GM12892 (cell line): ENCODE measurements at regions not wholly inside any gene's neighbourhood (a gene's known extent, or its start where the extent isn't known, plus 50 kb on each side); places are given as distances from the start of the nearest gene placed in this dataset.

ENCODE experiments used
- POLR2A ChIP-seq: IDR thresholded peaks from 2 replicates; pipeline ENCODE4 v1.6.1; 2011; ENCODE audit warnings: low read depth, low read length, control low read depth
- POLR2AphosphoS5 ChIP-seq: IDR thresholded peaks from 2 replicates; pipeline ENCODE4 v1.6.1; 2011; ENCODE audit warnings: low read depth, low read length, control low read depth
- TAF1 ChIP-seq: IDR thresholded peaks from 2 replicates; pipeline ENCODE4 v1.6.1; 2011; ENCODE audit warnings: low read depth, mild to moderate bottlenecking, control low read depth, low read length, borderline replicate concordance

DNA sequence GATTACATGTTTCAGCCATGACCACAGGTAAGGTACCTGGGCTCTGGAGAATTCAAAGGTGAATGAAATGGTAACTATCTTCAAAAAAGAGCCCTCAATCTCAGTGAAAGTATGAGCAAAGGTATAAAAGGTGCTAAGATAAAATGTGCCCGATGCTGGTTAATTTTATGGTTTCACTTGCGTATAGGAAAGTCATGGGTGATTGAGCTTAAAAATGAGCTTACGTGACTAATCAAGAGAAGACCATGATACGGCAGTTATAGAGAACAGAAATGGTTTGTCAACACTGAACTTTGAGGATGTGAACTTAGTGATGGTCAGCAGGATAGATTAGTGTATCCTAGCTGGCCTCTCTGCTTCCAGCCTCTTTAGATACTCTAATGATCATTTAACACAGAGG is 320.1 kb downstream of the DEPDC1B start:
- TF ChIP-seq POLR2A (no peak), POLR2AphosphoS5 (no peak), TAF1 (no peak)
